ENCODE measurements at regions not wholly inside any gene's neighbourhood (a gene's known extent, or its start where the extent isn't known, plus 50 kb on each side); places are given as distances from the start of the nearest gene placed in this dataset.
"Not testable (repeated sequence)": the region's sequence is repeated elsewhere in the genome, so short reads cannot be mapped to it uniquely, and the experiment has no call there.

GRCh38 chr3:26281284-26281985, 341.1 kb upstream of the LRRC3B start:
- DNase-seq = no peak

- not testable (repeated sequence) for DNase-seq
Measured at GRCh38 chr3:26284503-26284902, 338.1 kb upstream of the LRRC3B start.

- no peak for DNase-seq
Measured at GRCh38 chr3:26291840-26292239, 330.7 kb upstream of the LRRC3B start.

DNA sequence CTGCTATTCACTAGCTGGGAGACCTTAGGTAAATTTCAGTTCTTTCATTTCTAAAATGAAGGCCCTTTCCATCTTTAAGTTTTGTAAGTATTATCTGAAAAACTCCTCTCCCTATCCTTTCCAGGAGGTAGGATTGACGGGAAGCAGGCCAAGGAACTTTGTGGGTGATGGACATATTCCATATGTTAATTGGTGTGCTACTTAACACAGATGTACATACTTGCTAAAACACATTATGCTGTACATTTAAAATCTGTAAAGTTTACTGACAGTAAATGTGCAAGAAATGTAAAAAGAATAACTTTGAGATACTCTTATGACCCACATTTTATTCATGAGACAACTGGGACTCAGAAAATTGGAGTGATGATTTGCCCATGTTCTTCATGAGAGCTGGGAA, 329.8 kb upstream of the LRRC3B start:
- no peak for DNase-seq

DNA sequence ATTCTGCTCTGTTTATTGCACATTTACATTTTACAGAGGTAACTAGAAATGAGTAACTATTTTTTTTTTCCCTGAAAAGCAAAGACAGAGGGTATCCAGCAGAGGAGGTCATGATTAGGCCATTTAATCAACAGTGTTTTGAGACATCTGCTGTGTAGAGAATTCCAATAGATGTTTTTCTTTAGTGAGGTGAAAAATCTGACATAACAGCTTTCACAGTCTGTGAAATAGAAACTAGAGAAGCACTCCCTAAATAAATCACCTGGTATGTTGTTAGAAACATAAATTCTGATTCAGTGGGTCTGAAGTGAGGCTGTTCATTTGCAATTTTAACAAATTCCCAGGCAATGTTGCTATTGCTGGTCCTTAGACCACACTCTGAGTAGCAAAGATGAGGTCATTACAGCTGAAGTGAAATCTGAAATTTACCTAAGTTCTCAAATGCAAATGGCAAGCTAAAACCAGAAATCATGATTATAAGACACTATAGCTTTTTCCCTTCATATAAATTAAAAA, 329.2 kb upstream of the LRRC3B start:
- no peak for DNase-seq

GRCh38 chr3:26307192-26307591, 315.4 kb upstream of the LRRC3B start:
- no peak for DNase-seq

DNA sequence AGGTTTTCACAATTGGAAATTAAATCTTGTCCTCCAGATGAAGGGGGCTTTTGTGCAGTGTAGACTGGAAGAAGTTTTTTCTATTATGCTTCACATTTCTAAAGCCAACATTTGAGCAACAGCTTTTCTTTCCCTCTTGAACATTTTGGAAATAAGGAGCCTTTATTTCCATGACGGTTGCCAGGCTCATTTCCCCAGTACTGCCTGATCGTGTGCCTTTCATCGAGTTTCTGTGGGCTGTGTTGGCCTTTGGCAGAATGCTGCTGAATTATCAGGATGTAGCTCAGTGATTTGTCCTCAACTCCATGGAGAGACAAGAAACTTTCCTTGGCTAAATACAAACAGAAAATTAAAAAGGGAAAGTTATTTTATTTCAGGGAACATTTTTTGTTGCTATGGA, 314.8 kb upstream of the LRRC3B start:
- DNase-seq = no peak

GRCh38 chr3:26308454-26308853, 314.1 kb upstream of the LRRC3B start:
- DNase-seq = no peak

DNA sequence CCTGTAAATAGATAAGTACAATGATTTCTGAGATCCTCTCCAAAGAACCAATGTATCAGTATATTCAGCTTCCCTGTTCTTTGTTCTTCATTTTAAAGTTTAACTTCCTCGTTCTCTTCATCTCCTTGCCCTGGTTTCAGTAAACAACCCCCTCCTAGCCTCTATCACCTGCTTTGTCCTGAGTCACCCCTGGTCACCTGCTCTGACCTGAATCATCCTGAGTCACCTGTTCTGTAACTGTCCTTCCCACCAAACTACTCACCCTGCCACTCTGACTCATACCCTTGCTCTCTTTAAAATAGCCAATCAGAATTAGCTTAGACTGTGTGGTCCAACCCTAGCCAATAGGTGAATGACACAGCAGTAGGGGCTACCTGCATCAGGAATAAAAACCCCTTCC, 313.0 kb upstream of the LRRC3B start:
- DNase-seq = not testable (repeated sequence)

GRCh38 chr3:26312816-26313215, 309.8 kb upstream of the LRRC3B start:
- no peak for DNase-seq

- DNase-seq = no peak
Measured at GRCh38 chr3:26316472-26316871, 306.1 kb upstream of the LRRC3B start.

GRCh38 chr3:26323741-26324140, 298.8 kb upstream of the LRRC3B start:
- not testable (repeated sequence) for DNase-seq

GRCh38 chr3:26340001-26340400, 282.6 kb upstream of the LRRC3B start:
- no peak for DNase-seq

DNA sequence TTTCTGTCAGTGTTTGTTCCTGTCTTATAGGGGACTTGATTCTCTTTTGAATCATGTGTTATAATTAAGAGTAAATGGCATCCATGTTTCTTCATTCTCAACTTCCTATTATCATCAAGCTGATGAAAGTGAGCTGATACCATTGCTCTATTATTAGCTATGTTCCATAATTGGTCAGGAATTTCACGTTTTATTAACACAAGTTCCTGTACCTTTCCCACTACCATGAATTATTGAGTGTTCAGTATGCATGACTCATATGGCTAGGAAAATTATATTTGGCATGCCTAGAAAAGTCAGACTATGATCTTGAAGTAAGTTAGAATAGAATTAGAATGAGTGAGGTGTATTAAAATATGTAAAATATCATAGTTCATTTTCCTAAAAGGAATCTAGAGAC, 278.9 kb upstream of the LRRC3B start:
- no peak for DNase-seq

DNA sequence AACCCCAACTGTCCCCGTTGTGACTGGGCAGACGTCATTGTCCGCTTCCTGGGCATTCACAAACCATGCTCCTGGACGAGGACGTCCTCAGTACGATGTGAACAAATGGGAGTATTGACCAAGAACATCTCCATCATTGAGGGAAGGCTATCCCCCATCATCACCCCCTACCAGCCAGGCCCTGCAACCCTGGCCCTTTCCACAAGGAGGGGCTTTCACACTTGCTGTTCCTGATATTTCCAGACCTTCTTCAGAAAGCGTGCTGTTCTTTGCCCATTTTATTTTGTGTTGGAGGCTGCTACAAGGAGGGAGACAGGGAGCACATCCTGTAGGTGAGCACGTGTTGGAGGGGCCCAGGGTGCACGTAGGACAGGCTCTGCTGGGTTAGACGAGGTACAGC, 277.0 kb upstream of the LRRC3B start:
- DNase-seq = no peak

GRCh38 chr3:26346497-26346896, 276.1 kb upstream of the LRRC3B start:
- no peak for DNase-seq

DNA sequence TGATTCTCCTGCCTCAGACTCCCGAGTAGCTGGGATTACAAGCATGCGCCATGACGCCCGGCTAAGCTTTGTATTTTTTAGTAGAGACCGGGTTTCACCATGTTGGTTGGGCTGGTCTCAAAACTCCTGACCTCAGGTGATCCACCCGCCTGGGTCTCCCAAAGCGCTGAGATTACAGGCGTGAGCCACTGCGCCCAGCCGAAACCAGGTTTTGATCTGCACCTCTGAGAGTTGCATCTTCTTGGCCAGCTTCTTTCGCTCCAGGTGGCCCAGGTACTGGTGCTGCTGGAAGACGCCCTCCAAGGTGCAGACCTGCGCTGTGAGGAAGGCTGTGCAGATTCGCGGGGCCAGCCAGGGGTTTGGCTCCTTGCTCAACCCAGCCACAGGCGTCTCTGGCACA, 275.4 kb upstream of the LRRC3B start:
- DNase-seq = no peak

DNA sequence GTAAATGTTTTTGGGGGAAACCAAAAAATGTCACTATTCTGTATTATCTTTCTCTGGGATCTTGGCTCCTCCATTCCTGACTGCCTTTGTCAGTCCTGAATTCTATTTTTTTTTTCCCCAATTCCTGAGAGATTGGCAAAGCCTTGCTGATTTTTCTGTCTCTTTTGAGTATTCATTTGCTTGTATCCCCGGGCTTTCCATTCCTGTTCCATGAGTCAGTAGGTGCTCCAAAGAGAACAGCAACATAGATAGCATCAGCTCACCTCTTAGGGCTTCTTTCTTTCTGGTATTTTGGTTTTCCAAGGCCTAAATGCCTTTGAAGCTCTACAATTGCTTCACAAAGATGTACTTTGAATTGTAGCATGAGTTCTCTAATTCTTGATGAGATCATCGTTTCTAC, 271.7 kb upstream of the LRRC3B start:
- DNase-seq = no peak

DNA sequence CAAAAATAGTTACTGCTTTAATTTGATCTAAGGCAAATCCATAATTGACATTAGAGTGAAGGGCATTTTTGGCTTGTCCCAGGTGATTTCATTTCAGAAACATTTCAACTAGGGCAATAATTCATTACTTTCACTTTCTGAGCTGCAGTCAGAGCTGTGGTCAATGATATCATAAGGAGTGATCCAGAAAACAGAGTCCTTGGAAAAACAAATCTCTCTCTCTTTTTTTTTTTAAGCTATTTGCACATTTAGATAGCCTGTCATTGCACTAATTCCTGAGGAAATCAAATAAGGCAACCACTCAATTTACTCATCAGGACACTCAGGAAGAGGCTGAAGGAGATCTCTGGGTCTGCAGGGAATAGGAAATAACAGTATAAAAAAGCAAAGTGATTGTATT, 269.5 kb upstream of the LRRC3B start:
- DNase-seq = no peak

DNA sequence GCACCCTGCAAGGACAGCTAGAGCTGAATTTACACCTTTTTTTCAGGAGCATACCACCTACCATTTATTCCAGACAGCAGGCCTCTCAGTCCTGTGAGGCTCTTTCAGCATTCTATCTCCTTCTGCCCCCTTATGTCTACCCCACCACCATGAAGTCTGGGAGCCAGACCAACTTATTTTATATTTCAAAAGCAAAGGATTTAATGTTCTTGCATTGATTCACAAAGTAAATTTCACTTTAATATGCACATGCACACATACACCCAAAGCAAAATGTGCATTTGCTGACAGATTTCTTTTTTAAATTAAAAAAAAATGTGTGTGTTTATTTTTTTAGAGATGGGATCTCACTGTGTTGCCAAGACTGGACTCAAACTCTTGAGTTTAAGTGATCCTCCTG, 264.2 kb upstream of the LRRC3B start:
- DNase-seq = no peak

GRCh38 chr3:26365706-26366105, 256.9 kb upstream of the LRRC3B start:
- DNase-seq = no peak

- DNase-seq = no peak
Measured at GRCh38 chr3:26368312-26368711, 254.3 kb upstream of the LRRC3B start.

DNA sequence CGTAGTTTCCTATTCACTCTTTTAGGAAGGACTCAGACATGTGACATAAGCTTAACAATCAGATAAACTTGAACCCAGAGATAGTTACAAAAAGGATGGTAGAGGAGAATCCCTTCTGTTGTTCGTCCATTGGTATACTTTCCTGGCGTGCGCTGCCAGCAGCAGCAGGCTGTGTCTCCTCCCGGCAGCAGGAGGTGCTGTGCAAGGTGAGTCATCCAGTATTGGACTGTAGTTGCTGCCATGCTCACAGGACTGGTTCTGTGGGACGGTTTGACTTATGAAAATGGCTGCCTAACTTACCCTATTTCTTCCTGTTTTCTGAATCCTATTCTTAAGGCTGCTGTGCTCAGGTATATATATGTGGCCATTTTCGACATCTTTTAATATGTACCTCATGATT, 253.4 kb upstream of the LRRC3B start:
- DNase-seq = no peak

DNA sequence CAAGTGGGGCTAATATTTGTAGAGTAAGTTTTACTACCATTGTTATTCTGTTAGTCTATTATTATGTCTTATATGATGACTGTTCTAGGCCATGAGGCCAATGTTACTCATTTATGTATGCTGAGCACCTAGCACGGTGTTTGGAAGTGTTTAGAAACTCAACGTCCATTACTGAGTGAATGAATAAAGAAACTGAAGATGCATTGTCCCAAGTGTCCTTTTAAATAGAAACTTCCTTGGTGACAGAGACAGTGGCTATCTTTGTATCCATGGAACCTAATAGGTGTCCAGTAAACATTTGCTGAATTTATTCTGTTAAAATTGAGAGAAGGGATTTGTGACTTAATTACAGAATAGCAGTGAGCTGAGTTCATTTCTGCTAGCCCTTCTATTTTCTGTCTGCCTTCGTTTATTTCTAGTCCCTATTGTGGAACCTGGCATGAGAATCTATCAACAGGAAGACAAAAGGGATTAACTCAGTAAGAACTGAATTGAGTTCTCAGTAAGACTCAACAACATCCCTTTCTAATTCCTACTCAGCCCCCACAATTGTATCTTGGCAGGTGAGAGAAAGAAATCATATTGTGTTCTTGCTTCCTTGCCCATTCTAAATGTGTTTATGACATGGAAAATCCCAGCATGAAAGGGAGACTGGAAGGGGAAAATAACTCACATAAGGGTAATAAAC, 246.6 kb upstream of the LRRC3B start:
- no peak for DNase-seq

Data from fibroblast of skin of abdomen (primary cell).